ENCODE measurements at regions not wholly inside any gene's neighbourhood (a gene's known extent, or its start where the extent isn't known, plus 50 kb on each side); places are given as distances from the start of the nearest gene placed in this dataset.

DNA sequence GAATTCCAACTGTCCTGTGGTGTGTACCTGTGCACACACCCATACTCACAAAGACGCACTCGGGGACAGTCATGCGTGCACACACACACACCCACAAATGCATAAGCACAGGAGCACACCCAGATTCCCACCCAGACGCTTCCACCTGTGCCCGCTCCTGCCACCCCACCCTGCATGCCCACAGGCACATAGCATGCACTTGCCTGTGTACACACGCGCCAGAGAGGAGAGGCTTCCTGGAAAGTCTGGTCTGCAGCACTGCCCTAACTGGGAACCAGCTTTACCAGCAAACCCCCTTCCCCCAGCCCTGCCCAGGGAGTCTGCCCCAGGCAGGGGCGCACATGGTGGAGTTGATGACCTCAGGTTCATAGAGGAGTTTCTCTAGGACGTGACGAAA lies 246.2 kb downstream of the UACA start:
- ChIA-PET SMC1A (ENCODE audit: uncharacterized antibody, unreplicated experiment) (interaction anchor here (0.6 kb wide), 1 partner anchor 16 kb away, joined by 3 read pairs; no protein-coding TSS in a partner anchor), POLR2A (no interaction called here), RAD21 (ENCODE audit: unreplicated experiment) (no interaction called here), CTCF (no interaction called here)
- Histone ChIP-seq H3K36me3 (ENCODE audit: control insufficient read depth in 2 of 2, insufficient read depth in 2 of 2, low read length in 1 of 2) (no peaks in the 10 kb centered on the region), H2AFZ (ENCODE audit: control insufficient read depth, low read depth, low read length) (no peak overlapping the region), H3K27me3 (replicated peaks in 1 of 2; ENCODE audit: control insufficient read depth in 2 of 2, insufficient read depth in 2 of 2, low read length in 1 of 2) (no peaks in the 10 kb centered on the region; a peak in 2 of 4 replicates), H3K9ac (ENCODE audit: control insufficient read depth, insufficient read depth, low read length) (no peak overlapping the region), H3K27ac (ENCODE audit: control insufficient read depth, insufficient read depth) (no peak overlapping the region), H3K79me2 (ENCODE audit: control insufficient read depth, insufficient read depth, low read length) (no peaks in the 10 kb centered on the region), H3K4me3 (no peak overlapping the region), H3K4me2 (ENCODE audit: control insufficient read depth, insufficient read depth) (no peak overlapping the region), H3K9me3 (replicated peaks; ENCODE audit: control insufficient read depth, insufficient read depth, low read length) (no peaks in the 10 kb centered on the region; the same call in 1 of the 3 replicates), H4K20me1 (ENCODE audit: control insufficient read depth, insufficient read depth) (no peaks in the 10 kb centered on the region), H3K4me1 (ENCODE audit: control insufficient read depth, insufficient read depth, low read length) (no peaks in the 10 kb centered on the region)
- no peak for DNase-seq (ENCODE audit: low read depth, low spot score)
- no peak for FAIRE-seq
- intact Hi-C loops (cut with micrococcal nuclease; ENCODE audit: unreplicated experiment) (no loop called here), in situ Hi-C loops (cut with MboI) (no loop called here)
- TF ChIP-seq USF1 (IDR thresholded peaks at IDR 0.05; ENCODE audit: borderline replicate concordance, extremely low read length, insufficient read depth, low read depth, low read length) (no peak), ZBTB11 (CRISPR knock-in tag; IDR thresholded peaks at IDR 0.05) (no peak), CHD4 (IDR thresholded peaks at IDR 0.05) (no peak), RUNX3 (IDR thresholded peaks at IDR 0.05; ENCODE audit: low read length) (no peak), RAD21 (IDR thresholded peaks at IDR 0.05; ENCODE audit: insufficient read depth, low read depth, low read length) (no peak), POLR2A (IDR thresholded peaks at IDR 0.05; ENCODE audit: low read depth, low read length) (no peak)
- BruUV-seq (replicated peaks) = no TSS peak
- 66% methylated on average over 10 of the region's 10 CpGs for WGBS (ENCODE audit: insufficient coverage, insufficient replicate concordance, low lambda C conversion rate, missing lambda C conversion rate)
- ATAC-seq = no peak
